Right kidney (tissue), 1 donor: ENCODE measurements at regions not wholly inside any gene's neighbourhood (a gene's known extent, or its start where the extent isn't known, plus 50 kb on each side); places are given as distances from the start of the nearest gene placed in this dataset.

Experiments used
- DNase-seq: peaks from one replicate; pipeline ENCODE4 v3.0.0-alpha.2; 2016

- DNase-seq: no peak
Measured at GRCh38 chr3:174784206-174784934, 74.8 kb upstream of the NAALADL2 start.

- no peak for DNase-seq
Measured at GRCh38 chr3:174786825-174787224, 72.3 kb upstream of the NAALADL2 start.

- DNase-seq: no peak
Measured at GRCh38 chr3:174791161-174791560, 68.0 kb upstream of the NAALADL2 start.

DNA sequence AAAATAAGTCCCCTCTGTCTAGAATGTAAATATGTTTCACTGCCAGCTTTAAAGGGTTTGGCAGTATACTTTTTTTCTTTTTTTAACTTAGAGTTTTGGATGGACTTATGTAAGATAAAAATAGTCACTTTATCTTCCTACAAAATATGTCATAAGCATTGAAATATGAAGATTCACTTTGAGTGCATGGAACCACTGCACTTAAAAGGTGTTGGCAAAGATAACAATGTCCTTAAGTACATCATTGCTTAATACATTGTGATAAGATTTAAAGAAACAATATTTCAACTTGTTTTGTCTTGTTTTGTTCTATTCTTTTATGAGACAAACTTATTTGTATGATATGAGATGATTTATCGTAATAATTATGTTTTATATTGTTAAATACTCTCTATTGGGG is 66.3 kb upstream of the NAALADL2 start:
- no peak for DNase-seq
